Mammary epithelial cell (primary cell): ENCODE measurements at regions not wholly inside any gene's neighbourhood (a gene's known extent, or its start where the extent isn't known, plus 50 kb on each side); places are given as distances from the start of the nearest gene placed in this dataset.

Experiments used
- EZH2 ChIP-seq: IDR thresholded peaks from 2 replicates; pipeline ENCODE4 v1.6.1; 2012; ENCODE audit warnings: low read length, inconsistent platforms, borderline replicate concordance
- TF ChIP-seq, protein P1 (sequence below), 2 donors: IDR thresholded peaks in 1 of 2; conservative IDR thresholded peaks in 1 of 2; 2 replicates each; pipeline ENCODE4 v1.5.1; 2011 to 2012; ENCODE audit warnings: inconsistent platforms in 2 of 2, low read length in 2 of 2, mild to moderate bottlenecking in 2 of 2, control low read depth in 1 of 2, low read depth in 1 of 2; ENCODE audit not compliant: insufficient read depth in 1 of 2; ENCODE audit errors: extremely low read depth in 1 of 2

DNA sequence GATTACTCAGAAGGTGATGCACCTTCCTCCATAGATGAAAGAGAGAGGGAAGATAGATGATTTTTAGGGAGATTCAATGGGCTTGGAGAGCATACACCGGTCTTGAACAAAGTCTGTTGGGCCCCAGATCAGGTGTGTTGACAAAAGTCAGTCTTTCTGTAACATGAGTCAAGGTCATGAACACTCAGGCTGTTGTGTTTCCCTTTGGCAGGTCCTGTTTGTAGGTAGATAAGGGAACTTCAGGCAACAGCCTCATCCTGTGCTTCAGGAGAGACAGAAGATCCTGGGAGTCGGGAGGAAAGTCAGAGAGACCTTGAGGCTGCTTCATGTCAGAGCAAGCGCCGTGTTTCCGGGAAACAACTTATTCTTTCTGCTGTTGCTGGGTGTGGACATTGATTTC is 703.1 kb downstream of the BRD1 start:
- TF ChIP-seq, protein P1, sequence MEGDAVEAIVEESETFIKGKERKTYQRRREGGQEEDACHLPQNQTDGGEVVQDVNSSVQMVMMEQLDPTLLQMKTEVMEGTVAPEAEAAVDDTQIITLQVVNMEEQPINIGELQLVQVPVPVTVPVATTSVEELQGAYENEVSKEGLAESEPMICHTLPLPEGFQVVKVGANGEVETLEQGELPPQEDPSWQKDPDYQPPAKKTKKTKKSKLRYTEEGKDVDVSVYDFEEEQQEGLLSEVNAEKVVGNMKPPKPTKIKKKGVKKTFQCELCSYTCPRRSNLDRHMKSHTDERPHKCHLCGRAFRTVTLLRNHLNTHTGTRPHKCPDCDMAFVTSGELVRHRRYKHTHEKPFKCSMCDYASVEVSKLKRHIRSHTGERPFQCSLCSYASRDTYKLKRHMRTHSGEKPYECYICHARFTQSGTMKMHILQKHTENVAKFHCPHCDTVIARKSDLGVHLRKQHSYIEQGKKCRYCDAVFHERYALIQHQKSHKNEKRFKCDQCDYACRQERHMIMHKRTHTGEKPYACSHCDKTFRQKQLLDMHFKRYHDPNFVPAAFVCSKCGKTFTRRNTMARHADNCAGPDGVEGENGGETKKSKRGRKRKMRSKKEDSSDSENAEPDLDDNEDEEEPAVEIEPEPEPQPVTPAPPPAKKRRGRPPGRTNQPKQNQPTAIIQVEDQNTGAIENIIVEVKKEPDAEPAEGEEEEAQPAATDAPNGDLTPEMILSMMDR (conservative IDR thresholded peaks at IDR 0.05 in 1 of 2, IDR thresholded peaks at IDR 0.05 in 1 of 2; ENCODE audit: extremely low read depth in 1 of 2, insufficient read depth in 1 of 2, low read depth in 1 of 2, low read length in 2 of 2), result no peak
- TF ChIP-seq EZH2, result no peak
